Heart left ventricle (tissue), 13 donors: ENCODE measurements at regions not wholly inside any gene's neighbourhood (a gene's known extent, or its start where the extent isn't known, plus 50 kb on each side); places are given as distances from the start of the nearest gene placed in this dataset.

Experiments used
- POLR2A ChIP-seq, 2 donors: fragments of 450-650 bp; IDR thresholded peaks; one replicate each; pipeline ENCODE4 v1.6.1; 2017; ENCODE audit warnings: antibody characterized with exemption in 2 of 2, mild to moderate bottlenecking in 2 of 2, moderate library complexity in 2 of 2
- TF ChIP-seq, protein P1 (sequence below), 12 donors: fragments of 200-600 bp; sonication (generic) in 4 of 12; IDR thresholded peaks; one replicate each; pipeline versions ENCODE4 v1.5.0 to v1.8.0; 2018 to 2022; ENCODE audit warnings: antibody characterized with exemption in 12 of 12, mild to moderate bottlenecking in 5 of 12
- donor health status: ischemic (EF 13 %, LVEDD 7.1; RV severe dilation, severe dysfunction).
- donor health status: DM: no; HTN: yes; CAD: no.
- donor health status: DM: no; HTN: no; CAD: no.
- donor health status: ischemic (EF 25% LVEDD 6.9; RV normal size, moderate dysfunction).
- donor health status: ischemic (EF 25% LVEDD 5.7; RV mildly dilated, moderate dysfunction).
- donor health status: ischemic (EF 35%, LVEDD 5.7; RV mildly dilated, moderate dysfunction).
- donor health status: nonischemic (EF 11% LVEDD 7.7; RV severe dilation, severe dysfunction).
- donor health status: DM: yes; HTN: yes; CAD: no.
- donor health status: PGD.
- donor health status: ischemic (EF 29% LVEDD 5.4; RV normal size, mild dysfunction).
- donor health status: nonischemic (EF 23%, LVEDD 6.1; RV moderate dilation, normal function).

DNA sequence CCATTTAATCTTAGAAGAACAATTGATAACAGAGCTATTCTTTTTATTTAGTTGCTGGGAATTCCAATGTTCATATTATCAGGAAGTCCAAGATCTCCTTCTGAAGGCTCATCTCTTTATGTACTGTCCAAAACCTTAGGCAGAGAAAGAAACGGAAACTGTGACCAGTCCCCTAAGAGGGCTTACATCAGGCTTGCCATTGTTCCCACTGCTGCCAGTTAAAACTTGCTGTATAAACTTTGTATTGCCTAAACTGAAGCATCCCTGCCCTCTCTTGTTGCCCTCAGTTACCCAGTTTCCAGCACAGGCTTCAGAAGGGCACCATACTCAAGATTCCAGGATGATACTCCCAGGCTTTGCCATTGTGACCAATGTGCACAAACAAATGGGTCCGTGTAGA lies 435.2 kb upstream of the NAALADL2 start:
- TF ChIP-seq, protein P1, sequence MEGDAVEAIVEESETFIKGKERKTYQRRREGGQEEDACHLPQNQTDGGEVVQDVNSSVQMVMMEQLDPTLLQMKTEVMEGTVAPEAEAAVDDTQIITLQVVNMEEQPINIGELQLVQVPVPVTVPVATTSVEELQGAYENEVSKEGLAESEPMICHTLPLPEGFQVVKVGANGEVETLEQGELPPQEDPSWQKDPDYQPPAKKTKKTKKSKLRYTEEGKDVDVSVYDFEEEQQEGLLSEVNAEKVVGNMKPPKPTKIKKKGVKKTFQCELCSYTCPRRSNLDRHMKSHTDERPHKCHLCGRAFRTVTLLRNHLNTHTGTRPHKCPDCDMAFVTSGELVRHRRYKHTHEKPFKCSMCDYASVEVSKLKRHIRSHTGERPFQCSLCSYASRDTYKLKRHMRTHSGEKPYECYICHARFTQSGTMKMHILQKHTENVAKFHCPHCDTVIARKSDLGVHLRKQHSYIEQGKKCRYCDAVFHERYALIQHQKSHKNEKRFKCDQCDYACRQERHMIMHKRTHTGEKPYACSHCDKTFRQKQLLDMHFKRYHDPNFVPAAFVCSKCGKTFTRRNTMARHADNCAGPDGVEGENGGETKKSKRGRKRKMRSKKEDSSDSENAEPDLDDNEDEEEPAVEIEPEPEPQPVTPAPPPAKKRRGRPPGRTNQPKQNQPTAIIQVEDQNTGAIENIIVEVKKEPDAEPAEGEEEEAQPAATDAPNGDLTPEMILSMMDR (IDR thresholded peaks at IDR 0.05) = no peak
- TF ChIP-seq POLR2A (IDR thresholded peaks at IDR 0.05) = no peak
